Lung (tissue), 11 donors: ENCODE measurements at regions not wholly inside any gene's neighbourhood (a gene's known extent, or its start where the extent isn't known, plus 50 kb on each side); places are given as distances from the start of the nearest gene placed in this dataset.

Experiments
- ATAC-seq: fragments of 200-7000 bp; cut with Tn5 transposase; one replicate; pipeline ENCODE4 v1.9.1; 2020; ENCODE audit warnings: moderate number of reproducible peaks; ENCODE audit not compliant: insufficient read depth, low FRiP score
- DNase-seq, 3 donors: peaks; one replicate each; pipeline ENCODE4 v3.0.0-alpha.2; 2013 to 2017
- H3K27ac ChIP-seq, 2 donors: one replicate each; pipeline ENCODE4 v1.5.1; 2013; ENCODE audit warnings: mild to moderate bottlenecking in 2 of 2, moderate library complexity in 2 of 2, control low read depth in 1 of 2, inconsistent platforms in 1 of 2, low read depth in 1 of 2, low read length in 1 of 2
- H3K27me3 ChIP-seq, 3 donors: one replicate each; pipeline ENCODE4 v1.5.1; 2013; ENCODE audit warnings: low read length in 2 of 3; ENCODE audit not compliant: control insufficient read depth in 3 of 3, insufficient read depth in 3 of 3
- H3K36me3 ChIP-seq, 4 donors: one replicate each; pipeline ENCODE4 v1.5.1; 2013; ENCODE audit warnings: low read length in 4 of 4, mild to moderate bottlenecking in 1 of 4, moderate library complexity in 1 of 4; ENCODE audit not compliant: control insufficient read depth in 4 of 4, insufficient read depth in 4 of 4
- H3K4me1 ChIP-seq, 5 donors: one replicate each; pipeline ENCODE4 v1.5.1; 2013; ENCODE audit warnings: low read length in 5 of 5, mild to moderate bottlenecking in 2 of 5, moderate library complexity in 1 of 5; ENCODE audit not compliant: control insufficient read depth in 5 of 5, insufficient read depth in 5 of 5
- H3K4me3 ChIP-seq: one replicate; pipeline ENCODE4 v1.5.1; 2013; ENCODE audit warnings: mild to moderate bottlenecking, control low read depth, moderate library complexity
- H3K9ac ChIP-seq, 2 donors: one replicate each; pipeline ENCODE4 v1.5.1; 2013; ENCODE audit warnings: low read length in 2 of 2, control low read depth in 1 of 2; ENCODE audit not compliant: insufficient read depth in 1 of 2
- H3K9me3 ChIP-seq, 4 donors: one replicate each; pipeline ENCODE4 v1.5.1; 2013; ENCODE audit warnings: low read length in 3 of 4, mild to moderate bottlenecking in 1 of 4, moderate library complexity in 1 of 4; ENCODE audit not compliant: control insufficient read depth in 4 of 4, insufficient read depth in 3 of 4
- WGBS, 2 donors: extraction: QIAGEN DNeasy Blood & Tissue Kit; methylation state at CpG; one replicate each; pipeline ENCODE4 v1.1.7; 2013; 5-methylcytosine and 5-hydroxymethylcytosine counted together
- TF ChIP-seq, protein P1 (sequence below): IDR thresholded peaks from 2 replicates; pipeline ENCODE4 v1.5.1; 2012; ENCODE audit warnings: mild to moderate bottlenecking; ENCODE audit errors: control extremely low read depth, extremely low read depth
- donor health status: control.
- donor health status: control.
- donor health status: Bipolar disorder and iron deficiency.
- donor health status: healthy.
- donor health status: DM: yes; HTN: yes; CAD: no.

DNA sequence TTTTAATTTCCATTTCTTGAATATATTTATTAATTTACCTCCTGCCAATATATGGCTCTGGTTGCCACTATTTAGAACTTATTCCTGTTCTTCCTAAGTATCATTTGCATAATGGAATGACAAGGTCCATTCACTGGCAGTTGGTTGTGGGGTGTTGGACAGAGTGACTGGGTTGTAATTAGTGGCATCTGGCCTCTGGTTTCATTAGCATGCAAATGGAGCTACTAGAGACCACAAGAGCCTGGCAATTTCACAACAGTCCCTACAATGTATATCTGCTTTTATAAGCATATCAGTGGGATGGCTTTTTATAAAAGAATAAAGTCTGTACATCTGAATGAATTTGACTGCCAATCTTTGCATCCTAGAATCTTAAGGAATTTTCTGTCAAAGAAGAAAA lies 1030.9 kb upstream of the CDH8 start:
- Histone ChIP-seq H3K27me3 (no peaks in the 10 kb centered on the region), H3K36me3 (no peaks in the 10 kb centered on the region), H3K9ac (no peak overlapping the region), H3K27ac (no peak overlapping the region), H3K9me3 (no peaks in the 10 kb centered on the region), H3K4me3 (no peak overlapping the region), H3K4me1 (no peaks in the 10 kb centered on the region)
- TF ChIP-seq, protein P1, sequence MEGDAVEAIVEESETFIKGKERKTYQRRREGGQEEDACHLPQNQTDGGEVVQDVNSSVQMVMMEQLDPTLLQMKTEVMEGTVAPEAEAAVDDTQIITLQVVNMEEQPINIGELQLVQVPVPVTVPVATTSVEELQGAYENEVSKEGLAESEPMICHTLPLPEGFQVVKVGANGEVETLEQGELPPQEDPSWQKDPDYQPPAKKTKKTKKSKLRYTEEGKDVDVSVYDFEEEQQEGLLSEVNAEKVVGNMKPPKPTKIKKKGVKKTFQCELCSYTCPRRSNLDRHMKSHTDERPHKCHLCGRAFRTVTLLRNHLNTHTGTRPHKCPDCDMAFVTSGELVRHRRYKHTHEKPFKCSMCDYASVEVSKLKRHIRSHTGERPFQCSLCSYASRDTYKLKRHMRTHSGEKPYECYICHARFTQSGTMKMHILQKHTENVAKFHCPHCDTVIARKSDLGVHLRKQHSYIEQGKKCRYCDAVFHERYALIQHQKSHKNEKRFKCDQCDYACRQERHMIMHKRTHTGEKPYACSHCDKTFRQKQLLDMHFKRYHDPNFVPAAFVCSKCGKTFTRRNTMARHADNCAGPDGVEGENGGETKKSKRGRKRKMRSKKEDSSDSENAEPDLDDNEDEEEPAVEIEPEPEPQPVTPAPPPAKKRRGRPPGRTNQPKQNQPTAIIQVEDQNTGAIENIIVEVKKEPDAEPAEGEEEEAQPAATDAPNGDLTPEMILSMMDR: no peak
- ATAC-seq: no peak
- no peak for DNase-seq

DNA sequence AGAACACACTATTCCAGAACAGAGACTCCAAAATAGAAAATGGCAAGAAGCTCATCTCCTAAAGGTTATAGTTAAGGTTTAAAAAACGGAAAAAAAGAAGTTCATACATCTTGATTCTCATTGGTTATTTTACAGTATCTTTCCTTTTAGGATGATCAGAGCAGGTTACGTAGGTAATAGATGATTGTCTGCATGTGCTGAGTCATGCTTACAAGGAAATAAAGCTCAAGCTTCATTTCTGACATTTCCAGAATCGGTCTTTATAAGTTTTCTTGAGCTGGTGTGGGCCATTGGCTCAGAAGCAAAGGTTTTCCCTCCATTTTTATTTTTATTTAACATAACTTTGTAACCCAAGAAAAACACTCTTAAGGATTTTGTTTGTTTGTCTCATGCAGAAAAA lies 1030.3 kb upstream of the CDH8 start:
- H3K9ac ChIP-seq: no peak overlapping the region
- DNase-seq: no peak
- H3K9me3 ChIP-seq: peaks cover 0 to 3% (median 2%) of the 10 kb centered on the region in 4 donors
- 78% methylated on average over 3 of the region's 3 CpGs for WGBS, 2 donors
- TF ChIP-seq, protein P1: no peak
- H3K4me1 ChIP-seq: no peaks in the 10 kb centered on the region
- H3K36me3 ChIP-seq: no peaks in the 10 kb centered on the region
- ATAC-seq: no peak
- H3K4me3 ChIP-seq: no peak overlapping the region
- no peak overlapping the region for H3K27ac ChIP-seq
- H3K27me3 ChIP-seq: no peaks in the 10 kb centered on the region

DNA sequence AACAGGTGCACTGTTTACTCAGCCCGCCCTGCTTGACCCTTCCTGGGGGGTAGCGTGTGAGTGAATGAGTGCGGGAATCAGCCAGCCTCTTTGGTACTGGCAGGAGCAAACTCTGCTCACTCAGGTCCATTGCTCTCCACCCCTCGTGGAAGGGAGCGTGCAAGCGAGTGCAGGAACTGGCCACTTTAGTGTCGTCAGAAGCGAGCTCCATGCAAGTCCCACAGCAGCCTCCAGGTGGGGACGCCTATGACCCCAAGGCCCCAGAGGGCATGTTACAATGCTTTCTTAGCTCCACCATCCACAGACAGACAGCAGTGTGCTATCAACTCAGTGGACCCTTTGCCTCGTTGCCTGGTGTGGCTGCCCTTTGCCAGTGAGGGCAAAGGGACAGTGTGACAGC lies 1025.1 kb upstream of the CDH8 start:
- no peaks in the 10 kb centered on the region for H3K36me3 ChIP-seq
- ATAC-seq (no peak), DNase-seq (no peak)
- no peaks in the 10 kb centered on the region for H3K27me3 ChIP-seq
- WGBS, 2 donors: 90 to 93% methylated on average over 10 of the region's 10 CpGs
- no peak overlapping the region for H3K9ac ChIP-seq
- peaks cover 0 to 5% (median 2%) of the 10 kb centered on the region in 4 donors for H3K9me3 ChIP-seq
- no peak overlapping the region for H3K27ac ChIP-seq
- TF ChIP-seq, protein P1: no peak
- no peaks in the 10 kb centered on the region for H3K4me1 ChIP-seq
- H3K4me3 ChIP-seq: no peak overlapping the region

DNA sequence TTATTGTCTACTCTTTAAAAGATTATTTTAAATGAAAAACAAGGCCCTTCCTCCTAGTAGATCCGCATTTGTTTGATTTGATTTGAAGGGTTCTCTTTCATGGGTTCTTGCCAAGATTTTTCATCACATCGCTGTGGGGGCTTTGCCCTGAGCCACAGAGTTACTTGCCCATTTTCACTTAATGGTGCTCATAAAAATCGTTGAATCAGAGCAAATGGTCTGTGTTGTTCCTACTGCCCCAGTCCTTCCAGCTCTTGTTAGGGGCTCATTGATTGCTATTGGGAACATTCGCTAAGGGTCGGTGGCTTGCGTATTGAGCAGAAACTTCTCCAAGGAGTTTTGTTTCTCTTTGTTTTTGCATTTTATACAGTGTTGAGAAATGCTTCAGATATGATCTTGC lies 1023.4 kb upstream of the CDH8 start:
- H3K27me3 ChIP-seq: no peaks in the 10 kb centered on the region
- H3K9ac ChIP-seq: no peak overlapping the region
- no peaks in the 10 kb centered on the region for H3K4me1 ChIP-seq
- TF ChIP-seq, protein P1: no peak
- no peaks in the 10 kb centered on the region for H3K36me3 ChIP-seq
- H3K9me3 ChIP-seq: peaks cover 0 to 5% (median 2%) of the 10 kb centered on the region in 4 donors
- H3K27ac ChIP-seq: no peak overlapping the region
- DNase-seq (no peak), ATAC-seq (no peak)
- no peak overlapping the region for H3K4me3 ChIP-seq
- WGBS, 2 donors: 84 to 90% methylated on average over 6 of the region's 6 CpGs
